Osteocyte (in vitro differentiated cells): ENCODE measurements at regions not wholly inside any gene's neighbourhood (a gene's known extent, or its start where the extent isn't known, plus 50 kb on each side); places are given as distances from the start of the nearest gene placed in this dataset.

ENCODE experiments used
- DNase-seq: peaks from one replicate; pipeline ENCODE4 v3.0.0; 2021; ENCODE audit warnings: mixed read lengths; ENCODE audit not compliant: unreplicated experiment; ENCODE audit errors: extremely low spot score
- H3K27ac Mint-ChIP-seq: one replicate; pipeline ENCODE4 v1.8.0; 2021; ENCODE audit warnings: mild to moderate bottlenecking, mixed read lengths; ENCODE audit not compliant: unreplicated experiment
- H3K27me3 Mint-ChIP-seq: one replicate; pipeline ENCODE4 v1.8.0; 2021; ENCODE audit warnings: mixed read lengths; ENCODE audit not compliant: unreplicated experiment
- H3K36me3 Mint-ChIP-seq: one replicate; pipeline ENCODE4 v1.8.0; 2021; ENCODE audit warnings: mixed read lengths; ENCODE audit not compliant: unreplicated experiment
- H3K4me1 Mint-ChIP-seq: one replicate; pipeline ENCODE4 v1.8.0; 2021; ENCODE audit warnings: mixed read lengths; ENCODE audit not compliant: unreplicated experiment
- H3K4me3 Mint-ChIP-seq: one replicate; pipeline ENCODE4 v1.8.0; 2021; ENCODE audit warnings: mild to moderate bottlenecking, moderate library complexity, mixed read lengths; ENCODE audit not compliant: unreplicated experiment
- H3K9me3 Mint-ChIP-seq: one replicate; pipeline ENCODE4 v1.8.0; 2021; ENCODE audit warnings: mixed read lengths; ENCODE audit not compliant: unreplicated experiment
- CTCF ChIP-seq: fragments of 200-600 bp; sonication (generic); IDR thresholded peaks from 2 replicates; pipeline ENCODE4 v1.5.0; 2021; ENCODE audit warnings: antibody characterized with exemption, mild to moderate bottlenecking, moderate library complexity

- Mint-ChIP-seq H3K9me3 (peaks cover 5% of the 10 kb centered on the region), H3K4me3 (no peak overlapping the region), H3K27me3 (no peaks in the 10 kb centered on the region), H3K4me1 (no peaks in the 10 kb centered on the region), H3K27ac (no peak overlapping the region), H3K36me3 (no peaks in the 10 kb centered on the region)
- TF ChIP-seq CTCF = no peak
- DNase-seq = no peak
These were observed 55.5 kb downstream of the DRD1 start for GRCh38 chr5:175388531-175388930.

GRCh38 chr5:175387144-175387543, 56.8 kb downstream of the DRD1 start:
- Mint-ChIP-seq H3K27ac (no peak overlapping the region), H3K4me3 (no peak overlapping the region), H3K4me1 (no peaks in the 10 kb centered on the region), H3K27me3 (no peaks in the 10 kb centered on the region), H3K36me3 (no peaks in the 10 kb centered on the region), H3K9me3 (peaks cover 5% of the 10 kb centered on the region)
- DNase-seq = no peak
- no peak for TF ChIP-seq CTCF

GRCh38 chr5:175386526-175386925, 57.5 kb downstream of the DRD1 start:
- Mint-ChIP-seq H3K4me3 (no peak overlapping the region), H3K9me3 (peaks cover under 1% of the 10 kb centered on the region), H3K4me1 (no peaks in the 10 kb centered on the region), H3K27ac (no peak overlapping the region), H3K27me3 (no peaks in the 10 kb centered on the region), H3K36me3 (no peaks in the 10 kb centered on the region)
- no peak for TF ChIP-seq CTCF
- DNase-seq = no peak

GRCh38 chr5:175385691-175386362, 58.2 kb downstream of the DRD1 start:
- Mint-ChIP-seq H3K27ac (no peak overlapping the region), H3K27me3 (no peaks in the 10 kb centered on the region), H3K9me3 (no peaks in the 10 kb centered on the region), H3K36me3 (no peaks in the 10 kb centered on the region), H3K4me3 (no peak overlapping the region), H3K4me1 (no peaks in the 10 kb centered on the region)
- TF ChIP-seq CTCF = no peak
- DNase-seq = no peak

GRCh38 chr5:175384724-175385552, 59.0 kb downstream of the DRD1 start:
- H3K4me3 Mint-ChIP-seq = no peak overlapping the region

More at GRCh38 chr5:175384724-175385552, 59.0 kb downstream of the DRD1 start:
- no peak overlapping the region for H3K27ac Mint-ChIP-seq
- H3K4me1 Mint-ChIP-seq = no peaks in the 10 kb centered on the region
- H3K9me3 Mint-ChIP-seq = no peaks in the 10 kb centered on the region
- DNase-seq = no peak
- H3K27me3 Mint-ChIP-seq = no peaks in the 10 kb centered on the region
- no peak for TF ChIP-seq CTCF
- H3K36me3 Mint-ChIP-seq = no peaks in the 10 kb centered on the region
